PC-3 (cell line): ENCODE measurements at regions not wholly inside any gene's neighbourhood (a gene's known extent, or its start where the extent isn't known, plus 50 kb on each side); places are given as distances from the start of the nearest gene placed in this dataset.

Source experiments
- ATAC-seq: fragments of 200-7000 bp; cut with Tn5 transposase; 2 replicates; pipeline ENCODE4 v1.9.1; 2020; ENCODE audit warnings: mild to moderate bottlenecking, moderate library complexity
- BruUV-seq: library from RNA; stranded (reverse); fragments of 400-500 nt; replicated peaks from 2 replicates; lab custom pipeline; 2021; lab: Mats Ljungman, UMichigan
- CTCF ChIA-PET: fragments of 300-600 bp; sonication (Branson Sonifier 250); formaldehyde crosslinking; loops from one replicate; lab custom pipeline; 2022; ENCODE audit warnings: antibody characterized with exemption; lab: Charles Lee
- POLR2A ChIA-PET: fragments of 300-600 bp; sonication (Branson Sonifier 250); formaldehyde crosslinking; loops from one replicate; lab custom pipeline; 2022; ENCODE audit warnings: antibody characterized with exemption; ENCODE audit not compliant: unreplicated experiment; lab: Charles Lee
- DNase-seq: peaks from one replicate; pipeline ENCODE4 v3.0.0-alpha.2; 2015
- H2AFZ ChIP-seq: fragments of 300-600 bp; sonication (generic); 2 replicates; pipeline ENCODE4 v1.6.0; 2016; ENCODE audit warnings: antibody characterized with exemption, low read length
- H3F3A ChIP-seq: fragments of 300-600 bp; sonication (generic); one replicate; pipeline ENCODE4 v1.6.0; 2017; ENCODE audit warnings: antibody characterized with exemption, low read length, control low read depth, mild to moderate bottlenecking; ENCODE audit not compliant: unreplicated experiment
- H3K27ac ChIP-seq: fragments of 300-600 bp; sonication (generic); 2 replicates; pipeline ENCODE4 v1.5.1; 2016; ENCODE audit warnings: mild to moderate bottlenecking, low read length
- H3K27me3 ChIP-seq: fragments of 300-600 bp; sonication (generic); 2 replicates; pipeline ENCODE4 v1.6.1; 2016; ENCODE audit warnings: low read length, mixed read lengths
- H3K36me3 ChIP-seq: fragments of 300-600 bp; sonication (generic); 2 replicates; pipeline ENCODE4 v1.6.1; 2016; ENCODE audit warnings: low read depth, mixed run types, low read length, mixed read lengths
- H3K4me1 ChIP-seq: fragments of 300-600 bp; sonication (generic); 2 replicates; pipeline ENCODE4 v1.5.1; 2016; ENCODE audit warnings: low read length; ENCODE audit not compliant: insufficient read depth
- H3K4me2 ChIP-seq: fragments of 300-600 bp; sonication (generic); 2 replicates; pipeline ENCODE4 v1.6.0; 2016; ENCODE audit warnings: low read length
- H3K4me3 ChIP-seq: fragments of 300-600 bp; sonication (generic); 2 replicates; pipeline ENCODE4 v1.5.1; 2016; ENCODE audit warnings: mild to moderate bottlenecking, low read length, mixed read lengths
- H3K79me2 ChIP-seq: fragments of 300-600 bp; sonication (generic); 2 replicates; pipeline ENCODE4 v1.6.1; 2017; ENCODE audit warnings: low read length, mixed read lengths
- H3K9ac ChIP-seq: fragments of 300-600 bp; sonication (generic); 2 replicates; pipeline ENCODE4 v1.6.0; 2016; ENCODE audit warnings: mild to moderate bottlenecking, low read length
- H3K9me2 ChIP-seq: fragments of 300-600 bp; sonication (generic); replicated peaks from 2 replicates; pipeline ENCODE4 v1.6.1; 2016; ENCODE audit warnings: mixed run types, low read length, mixed read lengths
- H3K9me3 ChIP-seq: fragments of 300-600 bp; sonication (generic); 2 replicates; pipeline ENCODE4 v1.6.1; 2016; ENCODE audit warnings: low read length, mixed read lengths
- H4K20me1 ChIP-seq: fragments of 300-600 bp; sonication (generic); 2 replicates; pipeline ENCODE4 v1.6.1; 2016; ENCODE audit warnings: low read length, mixed read lengths
- EZH2 ChIP-seq: fragments of 300-600 bp; sonication (generic); IDR thresholded peaks from one replicate; pipeline ENCODE4 v1.6.1; 2017; ENCODE audit warnings: antibody characterized with exemption, mild to moderate bottlenecking, low read length; ENCODE audit not compliant: unreplicated experiment
- EZH2phosphoT487 ChIP-seq: fragments of 300-600 bp; sonication (generic); IDR thresholded peaks from 2 replicates; pipeline ENCODE4 v1.6.1; 2018; ENCODE audit warnings: mild to moderate bottlenecking, antibody characterized with exemption, low read length, borderline replicate concordance
- intact Hi-C: fragments of 100-400 bp; cut with micrococcal nuclease; formaldehyde crosslinking; loops from 2 replicates; pipeline ENCODE4 v1.9.0; 2023
- TF ChIP-seq, protein P1 (sequence below): fragments of 300-600 bp; sonication (generic); conservative IDR thresholded peaks from 2 replicates; pipeline ENCODE4 v1.5.1; 2017; ENCODE audit warnings: antibody characterized with exemption, low read depth, mild to moderate bottlenecking, low read length

DNA sequence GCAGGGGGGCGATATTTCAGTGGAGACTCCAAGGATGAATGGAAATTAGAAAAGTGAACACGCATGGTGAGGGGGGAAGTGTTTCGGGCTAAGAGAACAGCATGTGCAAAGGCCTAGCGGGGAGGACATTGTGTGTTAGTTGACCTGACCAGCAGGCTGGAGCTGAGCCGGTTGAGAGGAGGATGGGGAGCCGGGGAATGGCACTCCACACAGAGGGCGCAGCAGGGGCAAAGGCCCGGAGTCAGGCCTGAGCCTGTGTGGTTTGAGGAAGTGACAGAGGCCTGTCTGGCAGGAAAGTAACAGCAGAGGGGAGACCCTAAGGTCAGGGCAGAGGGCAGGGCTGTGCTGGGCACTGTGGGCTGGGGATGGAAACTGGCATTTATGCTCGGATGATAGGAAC, 83.2 kb upstream of the ZNF479 start:
- Histone ChIP-seq H3K4me3 (no peak overlapping the region), H4K20me1 (no peaks in the 10 kb centered on the region), H3K9me3 (no peaks in the 10 kb centered on the region), H3K4me1 (no peaks in the 10 kb centered on the region), H3K79me2 (no peaks in the 10 kb centered on the region), H3K4me2 (no peak overlapping the region), H3K27me3 (no peaks in the 10 kb centered on the region), H3K36me3 (no peaks in the 10 kb centered on the region), H3F3A (no peaks in the 10 kb centered on the region), H3K9me2 (no peaks in the 10 kb centered on the region), H3K9ac (no peak overlapping the region), H2AFZ (no peak overlapping the region), H3K27ac (no peak overlapping the region)
- ChIA-PET CTCF (no interaction called here), POLR2A (no interaction called here)
- no TSS peak for BruUV-seq
- intact Hi-C loops = no loop called here
- ATAC-seq (no peak), DNase-seq (no peak)
- TF ChIP-seq EZH2phosphoT487 = no peak
- TF ChIP-seq, protein P1, sequence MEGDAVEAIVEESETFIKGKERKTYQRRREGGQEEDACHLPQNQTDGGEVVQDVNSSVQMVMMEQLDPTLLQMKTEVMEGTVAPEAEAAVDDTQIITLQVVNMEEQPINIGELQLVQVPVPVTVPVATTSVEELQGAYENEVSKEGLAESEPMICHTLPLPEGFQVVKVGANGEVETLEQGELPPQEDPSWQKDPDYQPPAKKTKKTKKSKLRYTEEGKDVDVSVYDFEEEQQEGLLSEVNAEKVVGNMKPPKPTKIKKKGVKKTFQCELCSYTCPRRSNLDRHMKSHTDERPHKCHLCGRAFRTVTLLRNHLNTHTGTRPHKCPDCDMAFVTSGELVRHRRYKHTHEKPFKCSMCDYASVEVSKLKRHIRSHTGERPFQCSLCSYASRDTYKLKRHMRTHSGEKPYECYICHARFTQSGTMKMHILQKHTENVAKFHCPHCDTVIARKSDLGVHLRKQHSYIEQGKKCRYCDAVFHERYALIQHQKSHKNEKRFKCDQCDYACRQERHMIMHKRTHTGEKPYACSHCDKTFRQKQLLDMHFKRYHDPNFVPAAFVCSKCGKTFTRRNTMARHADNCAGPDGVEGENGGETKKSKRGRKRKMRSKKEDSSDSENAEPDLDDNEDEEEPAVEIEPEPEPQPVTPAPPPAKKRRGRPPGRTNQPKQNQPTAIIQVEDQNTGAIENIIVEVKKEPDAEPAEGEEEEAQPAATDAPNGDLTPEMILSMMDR = no peak
- no peak for TF ChIP-seq EZH2

DNA sequence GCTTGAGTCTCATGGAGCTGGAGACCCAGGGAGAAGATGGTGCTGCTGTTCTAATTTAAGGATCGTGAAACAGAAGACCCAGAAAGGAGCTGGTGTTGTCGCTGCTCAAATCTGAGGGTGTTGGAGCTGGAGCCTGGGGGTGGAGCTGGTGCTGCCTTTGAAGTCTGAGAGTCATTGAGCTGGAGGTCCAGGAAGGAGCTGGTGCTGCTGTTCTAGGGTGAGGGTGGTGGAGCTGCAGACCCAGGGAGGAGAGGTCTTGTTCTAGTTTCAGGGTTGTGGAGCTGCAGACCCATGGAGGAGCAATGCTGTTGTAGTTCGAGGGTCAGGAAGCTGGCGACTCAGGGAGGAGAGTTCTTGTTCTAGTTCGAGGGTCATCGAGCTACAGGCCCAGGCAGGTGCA, 84.1 kb upstream of the ZNF479 start:
- no TSS peak for BruUV-seq

DNA sequence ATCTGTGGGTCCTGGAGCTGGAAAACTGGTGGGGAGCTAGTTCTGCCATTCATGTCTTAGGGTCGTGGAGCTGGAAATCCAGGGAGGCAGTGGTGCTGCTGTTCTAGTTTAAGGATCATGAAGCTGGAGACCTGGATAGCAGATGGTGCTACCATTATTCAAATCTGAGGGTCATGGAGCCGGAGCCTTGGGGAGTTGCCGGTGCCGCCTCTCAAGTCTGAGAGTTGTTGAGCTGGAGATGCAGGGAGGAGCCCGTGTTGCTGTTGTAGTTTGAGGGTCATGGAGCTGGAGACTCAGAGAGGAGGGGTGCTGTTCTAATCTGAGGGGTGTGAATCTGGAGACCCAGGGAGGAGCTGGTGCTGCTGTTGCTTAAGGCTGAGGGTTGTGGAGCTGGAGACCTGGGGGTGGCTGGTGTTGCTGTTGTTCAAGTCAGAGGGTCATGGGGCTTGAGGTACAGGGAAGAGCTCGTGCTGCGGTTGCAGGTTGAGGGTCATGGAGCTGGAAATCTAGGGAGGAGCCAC, 86.0 kb upstream of the ZNF479 start:
- Histone ChIP-seq H3K9me2 (no peaks in the 10 kb centered on the region), H3F3A (no peaks in the 10 kb centered on the region), H3K79me2 (no peaks in the 10 kb centered on the region), H2AFZ (no peak overlapping the region), H3K9ac (no peak overlapping the region), H3K4me3 (no peak overlapping the region), H3K4me1 (no peaks in the 10 kb centered on the region), H3K36me3 (no peaks in the 10 kb centered on the region), H3K4me2 (no peak overlapping the region), H3K27me3 (no peaks in the 10 kb centered on the region), H3K27ac (no peak overlapping the region), H4K20me1 (no peaks in the 10 kb centered on the region), H3K9me3 (no peaks in the 10 kb centered on the region)
- BruUV-seq = no TSS peak
- DNase-seq (no peak), ATAC-seq (no peak)
- ChIA-PET POLR2A (no interaction called here), CTCF (no interaction called here)
- intact Hi-C loops = no loop called here
- TF ChIP-seq, protein P1 = no peak
- no peak for TF ChIP-seq EZH2
- TF ChIP-seq EZH2phosphoT487 = no peak

More for the DNA sequence above, 84.1 kb upstream of the ZNF479 start:
- Histone ChIP-seq H3K27me3 (no peaks in the 10 kb centered on the region), H2AFZ (no peak overlapping the region), H3K9me2 (no peaks in the 10 kb centered on the region), H3K79me2 (no peaks in the 10 kb centered on the region), H3K9me3 (no peaks in the 10 kb centered on the region), H3K4me2 (no peak overlapping the region), H3K36me3 (no peaks in the 10 kb centered on the region), H4K20me1 (no peaks in the 10 kb centered on the region), H3K4me1 (no peaks in the 10 kb centered on the region), H3K27ac (no peak overlapping the region), H3K9ac (no peak overlapping the region), H3K4me3 (no peak overlapping the region), H3F3A (no peaks in the 10 kb centered on the region)
- ATAC-seq (no peak), DNase-seq (no peak)
- intact Hi-C loops = no loop called here
- TF ChIP-seq, protein P1 = no peak
- no peak for TF ChIP-seq EZH2phosphoT487
- no peak for TF ChIP-seq EZH2
- ChIA-PET POLR2A (interaction anchor here (0.5 kb wide), 1 partner anchor 1377 kb away, joined by 8 read pairs; no protein-coding TSS in a partner anchor), CTCF (no interaction called here)
